ENCODE measurements at regions not wholly inside any gene's neighbourhood (a gene's known extent, or its start where the extent isn't known, plus 50 kb on each side); places are given as distances from the start of the nearest gene placed in this dataset.

DNA sequence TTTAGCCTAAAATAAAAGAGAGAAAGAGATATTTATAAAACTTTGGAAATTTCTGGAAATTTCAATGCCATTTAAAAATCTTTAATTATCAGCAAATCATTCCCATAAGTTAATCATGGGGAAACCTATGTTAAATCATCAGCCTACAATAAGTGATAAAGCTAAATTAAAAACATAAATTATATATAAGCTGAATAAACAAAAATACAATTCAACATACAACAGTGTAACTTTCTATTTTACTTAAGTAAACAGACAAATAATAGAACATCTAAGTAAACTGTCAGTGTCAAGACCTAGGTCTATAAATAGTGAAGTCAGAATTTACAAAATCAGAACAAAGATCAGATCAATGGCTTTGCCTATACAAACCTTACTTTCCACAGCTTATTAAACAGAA is 57.5 kb downstream of the EPRS1 start:
- TF ChIP-seq SP1 (IDR thresholded peaks at IDR 0.05) (no peak), FOXA1 (IDR thresholded peaks at IDR 0.05) (no peak), ELF4 (IDR thresholded peaks at IDR 0.05) (no peak)
